OCI-LY3 (cell line): ENCODE measurements at regions not wholly inside any gene's neighbourhood (a gene's known extent, or its start where the extent isn't known, plus 50 kb on each side); places are given as distances from the start of the nearest gene placed in this dataset.

Experiments
- CTCF ChIP-seq: fragments of 200-600, 300-600 bp; sonication (generic); IDR thresholded peaks from 2 replicates; pipeline ENCODE4 v1.5.1; 2014; ENCODE audit warnings: antibody characterized with exemption, low read length, low read depth
- EZH2phosphoT487 ChIP-seq: fragments of 200-600 bp; shearing (Covaris generic); IDR thresholded peaks from 2 replicates; pipeline ENCODE4 v1.6.1; 2018; ENCODE audit warnings: antibody characterized with exemption, mixed run types, low read depth

GRCh38 chr1:82587371-82587770 lies 786.6 kb downstream of the ADGRL2 start:
- no peak for TF ChIP-seq CTCF
- TF ChIP-seq EZH2phosphoT487 = no peak
